ENCODE measurements at regions not wholly inside any gene's neighbourhood (a gene's known extent, or its start where the extent isn't known, plus 50 kb on each side); places are given as distances from the start of the nearest gene placed in this dataset.

- DNase-seq (ENCODE audit: low read depth), result no peak
- TF ChIP-seq CTCF (IDR thresholded peaks at IDR 0.05; ENCODE audit: low read length, missing control alignments), result no peak
- H3K4me3 ChIP-seq (replicated peaks; ENCODE audit: low read depth, low read length), result no peak overlapping the region
Measured at GRCh38 chr3:154794814-154795445, 285.2 kb upstream of the MME start.

GRCh38 chr3:154794391-154794790 lies 285.7 kb upstream of the MME start:
- DNase-seq (ENCODE audit: low read depth), result peak; percentile 22
- no peak for TF ChIP-seq CTCF (IDR thresholded peaks at IDR 0.05; ENCODE audit: low read length, missing control alignments)
- H3K4me3 ChIP-seq (replicated peaks; ENCODE audit: low read depth, low read length), result no peak overlapping the region

GRCh38 chr3:154792828-154793227 lies 287.3 kb upstream of the MME start:
- no peak for TF ChIP-seq CTCF (IDR thresholded peaks at IDR 0.05; ENCODE audit: low read length, missing control alignments)
- H3K4me3 ChIP-seq (replicated peaks; ENCODE audit: low read depth, low read length), result no peak overlapping the region
- no peak for DNase-seq (ENCODE audit: low read depth)

GRCh38 chr3:154791611-154792010 lies 288.5 kb upstream of the MME start:
- TF ChIP-seq CTCF (IDR thresholded peaks at IDR 0.05; ENCODE audit: low read length, missing control alignments), result no peak
- H3K4me3 ChIP-seq (replicated peaks; ENCODE audit: low read depth, low read length), result no peak overlapping the region
- no peak for DNase-seq (ENCODE audit: low read depth)

GRCh38 chr3:154786724-154787123 lies 293.4 kb upstream of the MME start:
- no peak overlapping the region for H3K4me3 ChIP-seq (replicated peaks; ENCODE audit: low read depth, low read length)
- DNase-seq (ENCODE audit: low read depth), result peak; percentile 55
- no peak for TF ChIP-seq CTCF (IDR thresholded peaks at IDR 0.05; ENCODE audit: low read length, missing control alignments)

- TF ChIP-seq CTCF (IDR thresholded peaks at IDR 0.05; ENCODE audit: low read length, missing control alignments), result no peak
- no peak for DNase-seq (ENCODE audit: low read depth)
- H3K4me3 ChIP-seq (replicated peaks; ENCODE audit: low read depth, low read length), result no peak overlapping the region
Measured at GRCh38 chr3:154783521-154783931, 296.6 kb upstream of the MME start.

GRCh38 chr3:154783061-154783460 lies 297.1 kb upstream of the MME start:
- no peak for TF ChIP-seq CTCF (IDR thresholded peaks at IDR 0.05; ENCODE audit: low read length, missing control alignments)
- no peak for DNase-seq (ENCODE audit: low read depth)
- H3K4me3 ChIP-seq (replicated peaks; ENCODE audit: low read depth, low read length), result no peak overlapping the region
